ENCODE measurements at regions not wholly inside any gene's neighbourhood (a gene's known extent, or its start where the extent isn't known, plus 50 kb on each side); places are given as distances from the start of the nearest gene placed in this dataset.
"Not testable (repeated sequence)": the region's sequence is repeated elsewhere in the genome, so short reads cannot be mapped to it uniquely, and the experiment has no call there.

DNA sequence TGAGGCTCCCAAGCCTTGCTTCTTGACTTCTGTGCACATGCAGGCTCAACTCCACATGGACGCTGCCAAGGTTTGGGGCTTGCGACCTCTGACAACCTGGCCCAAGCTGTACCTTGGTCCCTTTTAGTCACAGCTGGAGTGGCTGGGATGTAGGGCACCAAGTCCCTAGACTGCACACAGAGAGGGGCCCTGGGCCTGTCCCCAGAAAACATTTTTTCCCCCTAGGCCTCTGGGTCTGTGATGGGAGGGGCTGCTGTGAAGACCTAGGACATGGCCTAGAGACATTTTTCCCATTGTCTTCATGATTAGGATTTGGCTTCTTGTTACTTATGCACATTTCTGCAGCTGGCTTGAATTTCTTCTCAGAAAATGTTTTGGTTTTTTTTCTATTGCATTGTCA, 430.1 kb upstream of the ZNG1F start:
- not testable (repeated sequence) for TF ChIP-seq CTCF (IDR thresholded peaks at IDR 0.05); BHLHE40 (IDR thresholded peaks at IDR 0.05; ENCODE audit: low read depth, low read length); KDM1A (IDR thresholded peaks at IDR 0.05; ENCODE audit: low read depth); MYC (IDR thresholded peaks at IDR 0.05; ENCODE audit: borderline replicate concordance, low read length); JUN (IDR thresholded peaks at IDR 0.05); CEBPB (IDR thresholded peaks at IDR 0.05); RFX5 (IDR thresholded peaks at IDR 0.05); KDM5A (IDR thresholded peaks at IDR 0.05); ZSCAN20 (CRISPR knock-in tag; IDR thresholded peaks at IDR 0.05); REST (IDR thresholded peaks at IDR 0.05); CHD2 (IDR thresholded peaks at IDR 0.05; ENCODE audit: low read length, partially characterized antibody)
- TF ChIP-seq, protein P1, sequence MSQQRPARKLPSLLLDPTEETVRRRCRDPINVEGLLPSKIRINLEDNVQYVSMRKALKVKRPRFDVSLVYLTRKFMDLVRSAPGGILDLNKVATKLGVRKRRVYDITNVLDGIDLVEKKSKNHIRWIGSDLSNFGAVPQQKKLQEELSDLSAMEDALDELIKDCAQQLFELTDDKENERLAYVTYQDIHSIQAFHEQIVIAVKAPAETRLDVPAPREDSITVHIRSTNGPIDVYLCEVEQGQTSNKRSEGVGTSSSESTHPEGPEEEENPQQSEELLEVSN (IDR thresholded peaks at IDR 0.05; ENCODE audit: borderline replicate concordance, low read depth), result not testable (repeated sequence)
